HEK293 (cell line): ENCODE measurements at regions not wholly inside any gene's neighbourhood (a gene's known extent, or its start where the extent isn't known, plus 50 kb on each side); places are given as distances from the start of the nearest gene placed in this dataset.

Experiments used
- CTCF ChIA-PET: fragments of 350-600 bp; formaldehyde crosslinking; extraction: SDS; loops from one replicate; lab custom pipeline; 2021; ENCODE audit warnings: antibody characterized with exemption; lab: Yijun Ruan, JAX
- POLR2A ChIA-PET: fragments of 300-600 bp; formaldehyde crosslinking; extraction: SDS; loops from one replicate; lab custom pipeline; 2020; ENCODE audit warnings: antibody characterized with exemption, inconsistent platforms; lab: Yijun Ruan, JAX
- H3K27ac ChIP-seq: fragments of 200-500 bp; sonication (Bioruptor generic); 2 replicates; pipeline ENCODE4 v1.5.1; 2014; ENCODE audit warnings: low read depth, low read length, control low read depth, inconsistent platforms; ENCODE audit errors: extremely low read depth
- H3K36me3 ChIP-seq, 2 experiments: fragments of 200-500 bp in 1 of 2; sonication (Bioruptor generic) in 1 of 2; 1 replicate in 1 of 2; 2 replicates in 1 of 2; pipeline ENCODE4 v1.5.1; 2014 to 2017; ENCODE audit warnings: inconsistent platforms in 2 of 2, low read length in 2 of 2; ENCODE audit not compliant: control insufficient read depth in 2 of 2, insufficient read depth in 1 of 2
- H3K4me1 ChIP-seq: fragments of 200-500 bp; sonication (Bioruptor generic); 2 replicates; pipeline ENCODE4 v1.5.1; 2014; ENCODE audit warnings: mild to moderate bottlenecking, low read length, inconsistent platforms; ENCODE audit not compliant: control insufficient read depth, insufficient read depth
- H3K4me3 ChIP-seq: 2 replicates; pipeline ENCODE4 v1.5.1; 2011; ENCODE audit warnings: low read depth, mild to moderate bottlenecking, control low read depth, low read length, moderate library complexity
- H3K9me3 ChIP-seq: fragments of 200-500 bp; sonication (Bioruptor generic); 2 replicates; pipeline ENCODE4 v1.5.1; 2014; ENCODE audit warnings: low read depth, low read length, inconsistent platforms; ENCODE audit not compliant: control insufficient read depth, insufficient read depth
- OVOL3 ChIP-seq: fragments of 450-650 bp; formaldehyde crosslinking; IDR thresholded peaks from 2 replicates; pipeline ENCODE4 v1.5.1; 2016; ENCODE audit warnings: missing biosample characterization, missing genetic modification characterization
- ZFP37 ChIP-seq: fragments of 450-650 bp; formaldehyde crosslinking; IDR thresholded peaks from 2 replicates; pipeline ENCODE4 v1.5.1; 2016; ENCODE audit warnings: missing biosample characterization, missing genetic modification characterization
- ZNF169 ChIP-seq: fragments of 450-650 bp; formaldehyde crosslinking; IDR thresholded peaks from 2 replicates; pipeline ENCODE4 v1.5.1; 2016; ENCODE audit warnings: missing biosample characterization, missing genetic modification characterization
- ZNF221 ChIP-seq: fragments of 450-650 bp; formaldehyde crosslinking; IDR thresholded peaks from 2 replicates; pipeline ENCODE4 v1.5.1; 2017; ENCODE audit warnings: missing biosample characterization, missing genetic modification characterization, borderline replicate concordance
- ZNF239 ChIP-seq: fragments of 450-650 bp; formaldehyde crosslinking; IDR thresholded peaks from 2 replicates; pipeline ENCODE4 v1.5.1; 2016; ENCODE audit warnings: missing biosample characterization, missing genetic modification characterization
- ZNF391 ChIP-seq: fragments of 450-650 bp; formaldehyde crosslinking; IDR thresholded peaks from 2 replicates; pipeline ENCODE4 v1.5.1; 2016; ENCODE audit warnings: low read depth, missing biosample characterization, missing genetic modification characterization, borderline replicate concordance
- ZNF404 ChIP-seq: fragments of 450-650 bp; formaldehyde crosslinking; IDR thresholded peaks from 2 replicates; pipeline ENCODE4 v1.5.1; 2017; ENCODE audit warnings: missing biosample characterization, missing genetic modification characterization
- ZNF555 ChIP-seq: fragments of 450-650 bp; formaldehyde crosslinking; conservative IDR thresholded peaks from 2 replicates; pipeline ENCODE4 v1.5.1; 2017; ENCODE audit warnings: missing biosample characterization, mild to moderate bottlenecking, missing genetic modification characterization, inconsistent platforms
- ZNF629 ChIP-seq: fragments of 450-650 bp; formaldehyde crosslinking; IDR thresholded peaks from 2 replicates; pipeline ENCODE4 v1.5.1; 2017; ENCODE audit warnings: missing biosample characterization, missing genetic modification characterization
- ZNF670 ChIP-seq: fragments of 450-650 bp; formaldehyde crosslinking; IDR thresholded peaks from 2 replicates; pipeline ENCODE4 v1.5.1; 2016; ENCODE audit warnings: missing biosample characterization, missing genetic modification characterization, low read depth
- ZNF791 ChIP-seq: fragments of 450-650 bp; formaldehyde crosslinking; IDR thresholded peaks from 2 replicates; pipeline ENCODE4 v1.5.1; 2016; ENCODE audit warnings: missing biosample characterization, missing genetic modification characterization
- TF ChIP-seq, protein P1 (sequence below): fragments of 450-650 bp; formaldehyde crosslinking; IDR thresholded peaks from 2 replicates; pipeline ENCODE4 v1.5.1; 2016; ENCODE audit warnings: missing biosample characterization, missing genetic modification characterization
- TF ChIP-seq, protein P2 (sequence below): fragments of 450-650 bp; formaldehyde crosslinking; IDR thresholded peaks from 2 replicates; pipeline ENCODE4 v1.5.1; 2016; ENCODE audit warnings: missing biosample characterization, missing genetic modification characterization
- TF ChIP-seq, protein P3 (sequence below): fragments of 450-650 bp; formaldehyde crosslinking; IDR thresholded peaks from 2 replicates; pipeline ENCODE4 v1.5.1; 2017; ENCODE audit warnings: missing biosample characterization, missing genetic modification characterization
- TF ChIP-seq, protein P4 (sequence below): fragments of 450-650 bp; formaldehyde crosslinking; IDR thresholded peaks from 2 replicates; pipeline ENCODE4 v1.5.1; 2016; ENCODE audit warnings: missing biosample characterization, missing genetic modification characterization, low read depth
- TF ChIP-seq, protein P5 (sequence below): fragments of 450-650 bp; formaldehyde crosslinking; IDR thresholded peaks from 2 replicates; pipeline ENCODE4 v1.5.1; 2016; ENCODE audit warnings: missing biosample characterization, missing genetic modification characterization
- TF ChIP-seq, protein P6 (sequence below): fragments of 450-650 bp; formaldehyde crosslinking; IDR thresholded peaks from 2 replicates; pipeline ENCODE4; 2016; ENCODE audit warnings: missing biosample characterization, missing genetic modification characterization
- TF ChIP-seq, protein P7 (sequence below): fragments of 450-650 bp; formaldehyde crosslinking; IDR thresholded peaks from 2 replicates; pipeline ENCODE4 v1.5.1; 2016; ENCODE audit warnings: missing biosample characterization, missing genetic modification characterization

DNA sequence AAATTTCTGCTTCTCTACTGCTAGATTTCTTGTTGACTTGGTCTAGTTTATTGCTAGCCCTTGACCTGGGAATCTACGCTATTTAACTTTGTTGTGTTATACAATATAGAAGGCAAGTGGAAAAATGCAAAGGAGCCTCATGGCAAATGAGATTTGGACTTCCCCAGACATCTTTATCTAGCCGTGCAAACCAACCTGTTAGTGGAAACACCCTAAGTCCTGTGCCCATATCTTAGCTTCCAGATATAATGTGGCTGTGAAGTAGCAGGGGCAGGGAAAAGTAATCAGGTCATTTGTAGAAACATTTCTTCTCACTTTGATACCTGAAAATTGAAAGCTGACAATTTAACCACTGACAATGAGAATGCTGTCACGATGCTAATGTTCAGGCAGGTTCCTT lies 90.7 kb upstream of the ATP2B1 start:
- CTCF ChIA-PET, result no interaction called here
- H3K4me3 ChIP-seq, result no peak overlapping the region
- POLR2A ChIA-PET, result no interaction called here
- no peaks in the 10 kb centered on the region for H3K9me3 ChIP-seq
- H3K4me1 ChIP-seq, result no peaks in the 10 kb centered on the region
- TF ChIP-seq OVOL3 (tag by site-specific recombination) (no peak), ZNF629 (no peak), ZFP37 (tag by site-specific recombination) (no peak), ZNF670 (tag by site-specific recombination) (no peak), ZNF791 (tag by site-specific recombination) (no peak), ZNF169 (tag by site-specific recombination) (no peak), ZNF221 (tag by site-specific recombination) (no peak)
- TF ChIP-seq, protein P1, sequence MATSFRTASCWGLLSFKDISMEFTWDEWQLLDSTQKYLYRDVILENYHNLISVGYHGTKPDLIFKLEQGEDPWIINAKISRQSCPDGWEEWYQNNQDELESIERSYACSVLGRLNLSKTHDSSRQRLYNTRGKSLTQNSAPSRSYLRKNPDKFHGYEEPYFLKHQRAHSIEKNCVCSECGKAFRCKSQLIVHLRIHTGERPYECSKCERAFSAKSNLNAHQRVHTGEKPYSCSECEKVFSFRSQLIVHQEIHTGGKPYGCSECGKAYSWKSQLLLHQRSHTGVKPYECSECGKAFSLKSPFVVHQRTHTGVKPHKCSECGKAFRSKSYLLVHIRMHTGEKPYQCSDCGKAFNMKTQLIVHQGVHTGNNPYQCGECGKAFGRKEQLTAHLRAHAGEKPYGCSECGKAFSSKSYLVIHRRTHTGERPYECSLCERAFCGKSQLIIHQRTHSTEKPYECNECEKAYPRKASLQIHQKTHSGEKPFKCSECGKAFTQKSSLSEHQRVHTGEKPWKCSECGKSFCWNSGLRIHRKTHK (tag by site-specific recombination), result no peak
- TF ChIP-seq, protein P2, sequence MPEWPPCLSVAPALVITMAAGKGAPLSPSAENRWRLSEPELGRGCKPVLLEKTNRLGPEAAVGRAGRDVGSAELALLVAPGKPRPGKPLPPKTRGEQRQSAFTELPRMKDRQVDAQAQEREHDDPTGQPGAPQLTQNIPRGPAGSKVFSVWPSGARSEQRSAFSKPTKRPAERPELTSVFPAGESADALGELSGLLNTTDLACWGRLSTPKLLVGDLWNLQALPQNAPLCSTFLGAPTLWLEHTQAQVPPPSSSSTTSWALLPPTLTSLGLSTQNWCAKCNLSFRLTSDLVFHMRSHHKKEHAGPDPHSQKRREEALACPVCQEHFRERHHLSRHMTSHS (tag by site-specific recombination), result no peak
- H3K36me3 ChIP-seq, result no peaks in the 10 kb centered on the region
- H3K27ac ChIP-seq, result no peak overlapping the region

DNA sequence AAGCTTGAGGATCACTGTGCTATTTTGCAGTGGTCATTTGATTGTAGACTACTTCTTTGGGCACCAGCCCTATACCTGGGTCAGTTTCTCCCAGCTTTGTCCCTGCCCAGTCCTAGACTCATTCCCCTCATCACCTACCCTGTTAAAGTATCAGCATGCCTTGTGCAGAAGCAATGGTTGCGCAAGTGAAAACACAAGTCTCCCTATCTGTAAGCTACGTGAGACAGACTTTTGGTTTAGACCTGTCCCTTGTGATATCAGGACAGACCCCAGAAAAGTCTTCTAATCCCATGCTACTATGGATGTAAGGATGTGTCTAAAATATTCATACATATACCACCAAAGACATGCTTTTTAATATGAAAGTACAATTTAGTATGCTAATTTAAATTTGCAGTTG lies 88.8 kb upstream of the ATP2B1 start:
- ChIA-PET CTCF (interaction anchor here (0.5 to 0.9 kb wide), 4 partner anchors 10 to 348 kb away, joined by 3 to 9 read pairs (median 4); no protein-coding TSS in a partner anchor), POLR2A (interaction anchor here (1.7 kb wide), 1 partner anchor 88 kb away, joined by 3 read pairs; no protein-coding TSS in a partner anchor)
- Histone ChIP-seq H3K4me1 (no peaks in the 10 kb centered on the region), H3K9me3 (no peaks in the 10 kb centered on the region), H3K36me3 (no peaks in the 10 kb centered on the region), H3K27ac (no peak overlapping the region), H3K4me3 (no peak overlapping the region)
- TF ChIP-seq ZNF239, result no peak
- TF ChIP-seq, protein P3, sequence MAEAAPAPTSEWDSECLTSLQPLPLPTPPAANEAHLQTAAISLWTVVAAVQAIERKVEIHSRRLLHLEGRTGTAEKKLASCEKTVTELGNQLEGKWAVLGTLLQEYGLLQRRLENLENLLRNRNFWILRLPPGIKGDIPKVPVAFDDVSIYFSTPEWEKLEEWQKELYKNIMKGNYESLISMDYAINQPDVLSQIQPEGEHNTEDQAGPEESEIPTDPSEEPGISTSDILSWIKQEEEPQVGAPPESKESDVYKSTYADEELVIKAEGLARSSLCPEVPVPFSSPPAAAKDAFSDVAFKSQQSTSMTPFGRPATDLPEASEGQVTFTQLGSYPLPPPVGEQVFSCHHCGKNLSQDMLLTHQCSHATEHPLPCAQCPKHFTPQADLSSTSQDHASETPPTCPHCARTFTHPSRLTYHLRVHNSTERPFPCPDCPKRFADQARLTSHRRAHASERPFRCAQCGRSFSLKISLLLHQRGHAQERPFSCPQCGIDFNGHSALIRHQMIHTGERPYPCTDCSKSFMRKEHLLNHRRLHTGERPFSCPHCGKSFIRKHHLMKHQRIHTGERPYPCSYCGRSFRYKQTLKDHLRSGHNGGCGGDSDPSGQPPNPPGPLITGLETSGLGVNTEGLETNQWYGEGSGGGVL (tag by site-specific recombination), result no peak
- no peak for TF ChIP-seq ZNF555 (tag by site-specific recombination)
- TF ChIP-seq ZNF221 (tag by site-specific recombination), result no peak
- TF ChIP-seq ZNF404, result no peak
- TF ChIP-seq, protein P4, sequence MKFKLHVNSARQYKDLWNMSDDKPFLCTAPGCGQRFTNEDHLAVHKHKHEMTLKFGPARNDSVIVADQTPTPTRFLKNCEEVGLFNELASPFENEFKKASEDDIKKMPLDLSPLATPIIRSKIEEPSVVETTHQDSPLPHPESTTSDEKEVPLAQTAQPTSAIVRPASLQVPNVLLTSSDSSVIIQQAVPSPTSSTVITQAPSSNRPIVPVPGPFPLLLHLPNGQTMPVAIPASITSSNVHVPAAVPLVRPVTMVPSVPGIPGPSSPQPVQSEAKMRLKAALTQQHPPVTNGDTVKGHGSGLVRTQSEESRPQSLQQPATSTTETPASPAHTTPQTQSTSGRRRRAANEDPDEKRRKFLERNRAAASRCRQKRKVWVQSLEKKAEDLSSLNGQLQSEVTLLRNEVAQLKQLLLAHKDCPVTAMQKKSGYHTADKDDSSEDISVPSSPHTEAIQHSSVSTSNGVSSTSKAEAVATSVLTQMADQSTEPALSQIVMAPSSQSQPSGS, result no peak
- TF ChIP-seq, protein P5, sequence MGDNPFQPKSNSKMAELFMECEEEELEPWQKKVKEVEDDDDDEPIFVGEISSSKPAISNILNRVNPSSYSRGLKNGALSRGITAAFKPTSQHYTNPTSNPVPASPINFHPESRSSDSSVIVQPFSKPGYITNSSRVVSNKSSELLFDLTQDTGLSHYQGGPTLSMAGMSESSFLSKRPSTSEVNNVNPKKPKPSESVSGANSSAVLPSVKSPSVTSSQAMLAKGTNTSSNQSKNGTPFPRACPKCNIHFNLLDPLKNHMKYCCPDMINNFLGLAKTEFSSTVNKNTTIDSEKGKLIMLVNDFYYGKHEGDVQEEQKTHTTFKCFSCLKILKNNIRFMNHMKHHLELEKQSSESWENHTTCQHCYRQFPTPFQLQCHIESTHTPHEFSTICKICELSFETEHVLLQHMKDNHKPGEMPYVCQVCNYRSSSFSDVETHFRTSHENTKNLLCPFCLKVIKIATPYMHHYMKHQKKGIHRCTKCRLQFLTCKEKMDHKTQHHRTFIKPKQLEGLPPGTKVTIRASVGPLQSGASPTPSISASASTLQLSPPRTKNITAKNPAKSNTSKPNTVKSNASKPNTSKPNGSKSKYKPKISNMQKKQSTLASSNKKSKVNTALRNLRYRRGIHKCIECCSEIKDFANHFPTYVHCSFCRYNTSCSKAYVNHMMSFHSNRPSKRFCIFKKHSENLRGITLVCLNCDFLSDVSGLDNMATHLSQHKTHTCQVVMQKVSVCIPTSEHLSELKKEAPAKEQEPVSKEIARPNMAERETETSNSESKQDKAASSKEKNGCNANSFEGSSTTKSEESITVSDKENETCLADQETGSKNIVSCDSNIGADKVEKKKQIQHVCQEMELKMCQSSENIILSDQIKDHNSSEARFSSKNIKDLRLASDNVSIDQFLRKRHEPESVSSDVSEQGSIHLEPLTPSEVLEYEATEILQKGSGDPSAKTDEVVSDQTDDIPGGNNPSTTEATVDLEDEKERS, result no peak
- TF ChIP-seq, protein P6, sequence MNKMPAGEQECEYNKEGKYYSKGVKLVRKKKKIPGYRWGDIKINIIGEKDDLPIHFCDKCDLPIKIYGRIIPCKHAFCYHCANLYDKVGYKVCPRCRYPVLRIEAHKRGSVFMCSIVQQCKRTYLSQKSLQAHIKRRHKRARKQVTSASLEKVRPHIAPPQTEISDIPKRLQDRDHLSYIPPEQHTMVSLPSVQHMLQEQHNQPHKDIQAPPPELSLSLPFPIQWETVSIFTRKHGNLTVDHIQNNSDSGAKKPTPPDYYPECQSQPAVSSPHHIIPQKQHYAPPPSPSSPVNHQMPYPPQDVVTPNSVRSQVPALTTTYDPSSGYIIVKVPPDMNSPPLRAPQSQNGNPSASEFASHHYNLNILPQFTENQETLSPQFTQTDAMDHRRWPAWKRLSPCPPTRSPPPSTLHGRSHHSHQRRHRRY (tag by site-specific recombination), result no peak
- TF ChIP-seq, protein P7, sequence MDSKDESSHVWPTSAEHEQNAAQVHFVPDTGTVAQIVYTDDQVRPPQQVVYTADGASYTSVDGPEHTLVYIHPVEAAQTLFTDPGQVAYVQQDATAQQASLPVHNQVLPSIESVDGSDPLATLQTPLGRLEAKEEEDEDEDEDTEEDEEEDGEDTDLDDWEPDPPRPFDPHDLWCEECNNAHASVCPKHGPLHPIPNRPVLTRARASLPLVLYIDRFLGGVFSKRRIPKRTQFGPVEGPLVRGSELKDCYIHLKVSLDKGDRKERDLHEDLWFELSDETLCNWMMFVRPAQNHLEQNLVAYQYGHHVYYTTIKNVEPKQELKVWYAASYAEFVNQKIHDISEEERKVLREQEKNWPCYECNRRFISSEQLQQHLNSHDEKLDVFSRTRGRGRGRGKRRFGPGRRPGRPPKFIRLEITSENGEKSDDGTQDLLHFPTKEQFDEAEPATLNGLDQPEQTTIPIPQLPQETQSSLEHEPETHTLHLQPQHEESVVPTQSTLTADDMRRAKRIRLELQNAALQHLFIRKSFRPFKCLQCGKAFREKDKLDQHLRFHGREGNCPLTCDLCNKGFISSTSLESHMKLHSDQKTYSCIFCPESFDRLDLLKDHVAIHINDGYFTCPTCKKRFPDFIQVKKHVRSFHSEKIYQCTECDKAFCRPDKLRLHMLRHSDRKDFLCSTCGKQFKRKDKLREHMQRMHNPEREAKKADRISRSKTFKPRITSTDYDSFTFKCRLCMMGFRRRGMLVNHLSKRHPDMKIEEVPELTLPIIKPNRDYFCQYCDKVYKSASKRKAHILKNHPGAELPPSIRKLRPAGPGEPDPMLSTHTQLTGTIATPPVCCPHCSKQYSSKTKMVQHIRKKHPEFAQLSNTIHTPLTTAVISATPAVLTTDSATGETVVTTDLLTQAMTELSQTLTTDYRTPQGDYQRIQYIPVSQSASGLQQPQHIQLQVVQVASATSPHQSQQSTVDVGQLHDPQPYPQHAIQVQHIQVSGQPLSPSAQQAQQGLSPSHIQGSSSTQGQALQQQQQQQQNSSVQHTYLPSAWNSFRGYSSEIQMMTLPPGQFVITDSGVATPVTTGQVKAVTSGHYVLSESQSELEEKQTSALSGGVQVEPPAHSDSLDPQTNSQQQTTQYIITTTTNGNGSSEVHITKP (tag by site-specific recombination), result no peak
- TF ChIP-seq ZNF391, result no peak
